Epidermal melanocyte (primary cell): ENCODE measurements at regions not wholly inside any gene's neighbourhood (a gene's known extent, or its start where the extent isn't known, plus 50 kb on each side); places are given as distances from the start of the nearest gene placed in this dataset.

Source experiments
- DNase-seq: peaks from one replicate; pipeline ENCODE4 v3.0.0; 2011; ENCODE audit warnings: low spot score; ENCODE audit not compliant: insufficient read length

DNA sequence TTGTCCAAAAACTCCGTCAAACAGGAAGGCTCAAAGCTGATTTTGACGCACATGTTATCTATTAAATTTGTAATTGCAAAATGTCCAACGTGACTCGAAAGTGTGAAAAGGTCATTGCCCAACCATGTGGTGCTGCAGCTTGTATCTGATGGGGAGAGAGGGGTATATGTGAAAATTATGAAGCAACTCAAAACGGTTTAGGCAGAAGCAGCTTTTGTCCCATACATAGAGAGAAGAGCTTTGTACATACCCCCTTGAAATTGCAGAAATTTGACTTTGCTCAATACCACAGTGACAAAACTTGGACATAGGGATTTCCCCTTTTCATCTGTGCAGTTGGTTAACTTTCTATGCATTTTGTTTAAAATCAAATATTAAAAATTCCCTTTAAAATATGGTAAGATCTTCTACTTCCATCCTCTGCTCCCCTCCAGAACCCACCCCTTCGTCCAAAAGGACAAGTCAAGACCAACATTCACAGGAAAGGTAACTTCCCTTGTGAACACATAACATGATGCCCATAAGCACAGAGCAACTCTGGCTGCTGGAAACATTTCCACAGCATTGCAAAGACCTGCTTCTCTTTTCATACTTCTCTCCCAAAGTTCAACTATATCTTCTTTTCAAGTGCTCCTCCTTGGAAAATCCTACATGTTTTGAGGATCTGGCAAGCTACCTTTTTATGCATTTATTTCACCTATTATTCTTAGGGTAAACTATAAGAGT lies 253.7 kb upstream of the THBS1 start:
- DNase-seq, result no peak

DNA sequence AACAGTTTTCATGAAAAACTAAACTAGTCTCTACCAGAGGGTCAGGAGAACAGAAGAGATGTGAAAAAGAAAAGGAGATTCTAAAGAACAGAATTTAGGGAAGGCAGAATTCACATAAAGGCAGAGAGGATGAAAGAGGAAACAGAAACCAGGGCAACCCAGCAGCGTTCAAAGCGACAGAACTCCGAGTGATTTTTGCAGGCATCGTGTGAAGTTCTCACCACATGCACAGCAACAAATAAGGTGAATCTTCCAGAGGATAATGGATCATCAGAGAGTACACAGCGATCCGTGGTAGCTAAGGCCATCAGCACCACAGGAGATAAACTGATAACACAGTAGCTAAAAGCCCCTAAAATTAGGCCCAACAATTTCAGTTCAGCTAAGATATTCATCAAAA lies 250.8 kb upstream of the THBS1 start:
- no peak for DNase-seq

DNA sequence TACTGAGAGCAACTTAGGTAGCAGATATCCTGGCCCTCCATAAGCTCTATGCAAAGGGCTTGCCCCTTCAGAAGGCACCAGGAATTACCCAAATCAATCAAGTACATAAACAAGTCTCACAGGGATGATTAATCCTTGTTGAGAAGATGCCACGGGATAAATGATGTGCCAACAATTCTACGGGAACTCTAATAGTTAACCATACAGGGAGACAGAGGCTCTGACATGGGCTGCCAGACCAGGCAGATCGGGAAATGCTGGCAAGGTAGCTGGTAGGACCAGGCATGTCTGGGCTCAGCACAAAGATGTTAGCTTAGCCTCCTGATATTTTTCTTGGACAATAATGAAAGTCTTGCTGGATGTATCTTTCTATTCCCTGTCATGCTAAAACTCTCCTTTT lies 249.3 kb upstream of the THBS1 start:
- DNase-seq, result no peak

DNA sequence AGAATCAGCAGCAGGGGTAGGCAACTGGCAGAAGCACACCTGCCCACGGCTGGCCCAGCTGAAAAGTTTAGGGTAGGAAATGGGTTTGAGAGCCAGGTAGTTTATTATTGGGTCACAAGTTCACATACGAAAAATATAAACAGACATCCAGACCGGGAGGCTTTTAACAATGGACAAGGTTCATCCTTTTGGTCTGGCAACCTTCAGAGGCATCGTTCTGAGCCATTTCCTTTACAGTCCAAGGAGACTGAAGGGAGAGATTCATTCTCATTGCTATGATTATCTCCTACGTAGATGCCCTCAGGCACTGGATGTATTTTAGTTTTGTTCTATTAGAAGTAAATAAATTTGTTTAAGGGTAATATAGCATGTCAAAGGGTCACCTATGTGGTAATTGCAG lies 248.0 kb upstream of the THBS1 start:
- no peak for DNase-seq

DNA sequence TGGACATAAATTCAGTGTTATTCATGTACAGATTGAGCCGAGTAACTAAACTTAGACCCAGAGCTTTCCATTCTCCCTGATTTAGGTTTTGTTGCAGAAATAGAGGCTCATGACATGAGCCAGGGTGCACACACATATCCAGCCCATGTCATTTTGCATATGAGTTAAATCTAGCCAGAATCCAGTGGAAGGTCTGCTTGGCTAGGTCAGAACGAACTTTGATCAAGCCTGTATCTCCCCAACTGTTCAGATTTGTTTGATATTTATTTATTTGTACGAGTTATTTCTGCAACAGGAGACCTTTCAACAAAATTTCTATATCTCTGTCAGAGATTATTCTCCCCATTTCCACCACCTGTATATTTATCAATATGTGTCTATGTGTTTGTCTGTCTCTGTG lies 247.5 kb upstream of the THBS1 start:
- DNase-seq, result no peak

DNA sequence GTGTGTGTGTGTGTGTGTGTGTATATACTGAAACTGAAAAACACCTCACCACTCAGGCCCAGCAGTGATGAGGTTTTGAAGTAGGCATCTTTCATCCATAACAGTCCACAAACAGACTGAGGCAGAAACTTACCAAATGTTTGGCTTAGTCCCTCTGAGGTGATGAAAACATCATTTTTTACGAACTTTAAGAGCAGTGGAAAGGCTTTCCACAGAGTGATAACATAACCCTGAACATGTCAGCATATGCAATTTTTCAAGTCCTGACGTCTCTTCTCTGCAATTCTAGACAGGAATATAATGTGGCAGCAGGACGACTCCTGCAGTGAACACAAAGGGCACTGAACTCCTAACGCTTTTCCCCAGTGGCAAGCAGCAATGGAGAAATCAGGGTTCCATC lies 247.0 kb upstream of the THBS1 start:
- DNase-seq, result no peak

DNA sequence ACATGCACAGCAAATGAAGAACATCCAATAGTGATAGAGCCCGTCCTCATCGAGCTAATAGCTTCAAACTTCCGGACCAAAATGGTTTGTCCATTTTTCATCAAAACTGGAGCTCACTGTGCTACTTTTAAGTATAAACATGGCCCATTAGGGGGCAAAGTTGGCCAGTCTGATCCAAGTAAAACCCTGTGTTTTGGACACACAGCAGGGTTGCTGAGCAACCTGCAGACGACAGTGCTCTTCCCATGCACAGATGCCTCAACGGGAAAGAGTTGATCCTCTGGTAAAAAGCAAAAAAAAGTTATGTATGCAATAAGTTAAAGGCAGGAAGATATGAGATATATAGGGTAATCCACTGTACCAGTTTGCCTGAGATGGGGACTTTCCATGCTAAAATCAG lies 244.0 kb upstream of the THBS1 start:
- no peak for DNase-seq

DNA sequence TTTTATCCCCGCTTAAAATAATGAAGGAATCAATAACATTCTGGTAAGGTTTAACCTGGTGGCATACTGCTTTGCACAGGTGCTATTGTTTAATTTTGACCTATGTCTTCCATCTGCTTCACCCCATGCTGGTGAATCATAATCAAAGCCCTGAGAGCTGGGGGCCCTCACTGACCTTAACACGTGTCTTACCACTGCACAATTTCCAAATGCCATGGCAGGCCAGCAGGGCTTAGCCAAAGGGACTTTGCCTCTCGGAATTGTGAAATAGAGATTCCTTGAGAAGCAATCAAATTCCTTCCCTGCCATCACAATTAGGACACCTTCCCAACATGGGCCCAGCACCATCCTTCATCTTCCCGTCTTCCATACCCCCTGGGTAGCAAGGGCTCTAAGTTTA lies 242.6 kb upstream of the THBS1 start:
- no peak for DNase-seq

DNA sequence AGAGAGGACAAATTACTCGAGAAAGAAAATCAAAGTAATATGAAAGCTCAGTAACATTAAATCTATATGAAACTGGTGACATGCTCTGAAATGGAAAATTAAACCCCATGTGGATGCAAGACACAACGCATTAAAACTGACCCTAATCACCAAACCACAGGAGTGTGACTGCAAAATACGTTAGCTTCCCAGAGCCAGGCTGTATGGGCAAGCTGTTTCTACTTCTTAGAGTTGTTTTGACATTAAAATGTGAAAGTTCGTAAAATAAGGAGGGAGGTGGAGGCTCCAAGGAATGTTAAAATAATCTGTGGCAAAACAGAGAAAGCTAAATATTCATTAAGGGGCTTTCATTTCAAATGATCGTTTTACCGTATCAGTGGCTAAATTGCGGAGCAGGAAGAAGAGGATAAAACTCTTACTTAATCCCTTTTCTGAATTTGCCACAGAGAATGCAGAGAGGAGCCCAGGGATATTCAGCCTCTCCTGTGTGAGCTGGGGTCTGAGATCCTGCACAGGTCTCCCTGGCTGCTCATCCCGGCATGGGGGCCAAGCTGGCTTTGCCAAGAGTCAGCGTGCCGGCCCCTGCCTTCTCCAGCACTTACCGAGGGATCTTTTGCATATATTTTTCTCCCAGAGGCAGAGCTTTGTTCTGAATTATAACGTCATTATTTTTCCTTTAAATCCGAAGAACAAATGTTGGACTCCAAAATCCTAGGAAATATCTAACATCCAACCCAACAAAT lies 239.8 kb upstream of the THBS1 start:
- DNase-seq, result no peak

DNA sequence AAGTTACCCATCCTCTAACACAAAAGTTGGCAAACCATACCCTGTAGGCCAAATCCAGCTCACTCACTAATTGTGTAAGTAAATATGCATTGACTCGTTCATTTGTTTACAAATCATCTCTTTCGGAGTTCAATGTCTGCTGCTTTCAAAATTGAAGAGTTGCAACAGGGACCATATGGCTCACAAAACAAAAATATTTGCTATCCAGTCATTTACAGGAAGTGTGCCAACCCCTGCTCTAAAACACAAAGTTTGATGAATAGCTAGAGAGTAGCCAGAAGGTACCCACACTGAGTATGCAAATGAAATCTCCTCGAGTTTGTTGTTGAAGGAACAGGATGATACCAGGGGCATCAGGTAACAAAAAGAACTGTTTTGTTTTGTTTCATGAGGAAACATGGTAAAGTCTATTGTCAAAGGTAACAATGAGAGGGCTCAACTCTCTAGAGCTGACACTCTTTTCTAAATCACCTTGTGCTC lies 236.2 kb upstream of the THBS1 start:
- no peak for DNase-seq

DNA sequence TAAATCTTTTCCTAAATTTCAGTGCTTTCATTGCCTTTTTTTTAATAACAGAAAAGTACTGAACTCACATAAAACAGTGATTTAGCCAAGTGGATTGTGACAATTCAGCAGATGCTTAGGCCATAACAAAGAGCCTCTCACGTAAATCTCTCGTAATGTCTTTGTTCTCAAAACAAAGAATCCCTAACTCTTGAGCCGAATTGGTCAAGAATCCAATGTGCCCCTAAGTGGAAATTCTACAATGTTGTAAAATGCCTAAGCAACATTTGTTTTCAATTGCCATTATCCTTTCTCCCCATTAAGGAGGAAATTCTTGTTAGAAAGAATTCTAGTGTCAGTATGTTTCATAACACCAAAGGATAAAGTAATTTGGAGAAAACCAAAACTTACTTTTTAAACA lies 235.7 kb upstream of the THBS1 start:
- DNase-seq, result no peak

DNA sequence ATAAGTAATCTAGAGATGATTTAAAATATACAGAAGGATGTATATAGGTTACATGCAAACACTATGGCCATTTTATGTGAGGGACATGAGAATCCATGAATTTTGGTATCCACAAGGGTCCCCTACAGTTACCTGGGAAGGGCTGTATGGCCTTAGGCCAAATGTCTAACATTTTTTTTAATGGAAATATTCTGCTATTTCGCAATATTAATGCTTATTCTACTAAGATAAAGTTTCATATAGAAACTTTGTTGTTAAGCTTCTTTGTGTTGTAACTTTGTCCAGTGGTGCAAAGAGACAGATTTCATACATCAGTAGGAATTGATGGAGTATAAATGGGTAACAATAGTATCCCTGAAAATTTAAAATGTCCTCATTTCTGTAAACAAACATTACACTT lies 233.4 kb upstream of the THBS1 start:
- no peak for DNase-seq

DNA sequence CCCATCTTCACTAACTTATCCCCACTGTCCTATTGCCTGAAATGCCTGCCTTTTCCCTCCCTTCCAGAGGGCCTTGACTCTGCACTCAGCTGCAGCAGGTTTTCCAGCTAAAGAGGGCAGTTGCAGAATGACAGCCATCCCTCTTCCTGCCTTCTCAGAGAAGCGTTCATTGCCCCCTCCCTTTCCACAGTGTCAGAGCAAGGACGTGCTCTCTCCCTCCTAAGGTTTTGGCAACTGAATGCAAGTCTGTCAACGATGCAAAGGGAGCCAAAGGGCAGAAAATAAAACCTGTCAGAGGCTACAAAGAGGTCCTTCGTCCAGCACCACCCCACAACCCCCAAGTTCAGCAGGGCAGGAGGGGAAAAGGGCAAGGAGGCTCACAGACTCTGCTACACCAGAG lies 230.1 kb upstream of the THBS1 start:
- no peak for DNase-seq

DNA sequence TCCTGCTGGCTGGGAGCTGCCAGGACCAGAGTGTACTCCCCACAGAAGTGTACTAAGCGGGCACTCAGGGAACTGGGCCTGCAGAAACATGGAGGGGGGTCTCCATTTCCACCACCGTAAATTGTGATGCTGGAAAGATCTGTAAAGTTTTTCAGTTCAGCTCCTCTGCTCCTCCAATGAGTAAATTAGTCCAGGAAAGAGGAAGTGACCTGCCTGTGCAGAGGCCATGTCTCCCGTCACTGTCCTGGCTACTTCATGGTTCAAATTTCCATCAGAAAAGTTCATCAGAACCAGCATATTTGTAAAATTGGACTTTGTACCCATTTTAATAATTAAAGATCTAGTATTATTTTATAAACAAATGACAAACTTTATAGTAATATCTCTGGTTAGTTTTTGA lies 226.7 kb upstream of the THBS1 start:
- DNase-seq, result no peak

DNA sequence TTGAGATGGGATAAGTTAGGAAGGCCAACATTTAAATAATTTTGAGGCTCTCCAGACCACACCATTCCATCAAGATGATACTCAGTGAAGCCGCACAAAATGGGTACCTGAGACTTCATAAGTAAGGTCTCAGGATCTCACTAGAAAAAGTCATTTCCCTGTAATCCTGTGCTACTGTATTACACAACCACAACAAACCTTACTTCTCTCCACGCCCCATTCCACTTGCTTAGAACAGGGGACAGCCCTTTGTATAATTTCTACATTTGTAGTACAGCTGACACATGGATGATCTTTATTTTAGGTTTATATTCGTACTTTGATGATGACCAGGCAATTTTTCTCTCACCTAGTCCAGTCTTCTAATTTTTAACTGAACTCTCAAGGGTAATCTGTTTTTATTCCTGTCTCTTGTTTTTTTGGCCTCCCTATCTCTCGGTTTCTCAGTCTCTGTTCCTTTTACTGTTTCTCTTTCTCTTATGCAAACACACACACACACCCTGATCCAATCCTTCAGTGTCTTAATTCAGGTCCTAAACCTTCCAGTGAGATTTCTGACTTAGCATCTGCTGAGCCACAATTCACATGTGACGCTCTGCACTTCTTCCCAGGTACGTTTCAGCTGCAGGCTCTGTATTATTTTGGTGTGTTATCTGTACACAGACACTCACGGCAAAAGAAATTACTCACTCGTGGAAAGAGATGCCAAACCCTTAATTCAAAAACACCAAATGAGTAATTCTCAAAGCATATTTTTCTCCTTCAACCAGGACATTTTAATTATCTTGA lies 223.2 kb upstream of the THBS1 start:
- DNase-seq, result no peak

DNA sequence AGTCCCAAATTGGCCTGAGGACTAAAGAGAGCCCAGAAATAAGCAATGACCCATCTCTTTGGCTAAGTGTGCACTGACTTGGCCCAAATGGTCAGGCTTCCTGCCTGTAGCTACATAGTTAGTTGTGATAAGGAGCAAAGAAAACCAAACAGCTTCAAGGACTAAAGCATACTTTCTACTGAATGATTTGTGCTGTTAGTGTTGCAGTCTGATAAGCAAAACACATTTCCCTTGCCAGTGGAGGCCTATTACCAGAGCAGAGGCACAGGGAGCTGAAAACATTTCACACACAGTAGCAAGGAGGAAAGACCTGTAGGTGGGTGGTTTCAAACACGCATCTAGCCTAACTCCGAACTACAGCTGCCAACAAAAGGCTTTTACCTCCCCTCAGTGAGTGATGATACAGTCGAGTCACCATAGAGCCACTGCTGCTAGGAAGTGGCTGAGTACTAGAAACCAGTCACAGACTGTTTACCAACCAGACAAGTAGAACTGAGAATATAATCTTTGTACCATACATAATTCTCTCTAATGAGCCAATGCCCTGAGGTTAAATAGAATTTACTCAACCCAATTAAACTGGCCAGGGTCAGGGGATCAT lies 222.3 kb upstream of the THBS1 start:
- DNase-seq, result no peak

DNA sequence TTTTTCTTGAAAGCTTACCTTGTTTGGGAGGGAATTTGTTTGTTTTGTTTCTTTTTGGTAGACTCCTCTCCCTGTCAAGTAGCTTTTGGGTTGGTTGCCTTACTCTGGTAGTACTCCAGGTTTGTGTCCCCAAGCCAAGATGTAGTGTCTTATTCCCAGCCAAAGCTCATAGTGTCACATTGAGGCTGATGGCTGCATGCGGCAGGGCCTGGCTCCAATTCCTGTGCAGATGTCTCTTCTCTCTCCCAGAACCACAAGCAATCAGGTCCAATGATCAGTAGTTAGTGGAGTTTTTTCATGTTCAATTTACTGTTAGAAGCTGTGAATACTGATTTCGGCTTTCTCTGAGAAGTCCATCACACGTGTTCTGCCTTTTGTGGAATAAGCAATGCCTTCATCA lies 221.1 kb upstream of the THBS1 start:
- DNase-seq, result no peak

DNA sequence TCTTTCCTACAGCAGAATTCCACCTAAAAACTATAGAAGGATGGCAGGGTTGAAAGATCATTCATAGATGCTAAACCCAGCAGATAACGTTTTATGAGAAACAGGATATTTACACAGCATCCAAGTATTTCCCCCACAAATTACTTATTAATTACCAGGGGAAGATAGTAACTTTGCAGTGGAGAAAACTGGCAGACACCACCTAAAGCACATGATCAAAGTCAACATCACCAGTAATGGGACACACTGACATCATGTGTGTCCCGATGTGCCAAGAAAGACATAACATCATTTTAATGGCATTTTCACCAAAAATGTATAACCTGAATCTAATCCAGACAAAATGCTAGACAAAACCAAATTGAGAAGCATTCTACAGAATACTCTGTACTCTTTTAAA lies 220.4 kb upstream of the THBS1 start:
- no peak for DNase-seq

DNA sequence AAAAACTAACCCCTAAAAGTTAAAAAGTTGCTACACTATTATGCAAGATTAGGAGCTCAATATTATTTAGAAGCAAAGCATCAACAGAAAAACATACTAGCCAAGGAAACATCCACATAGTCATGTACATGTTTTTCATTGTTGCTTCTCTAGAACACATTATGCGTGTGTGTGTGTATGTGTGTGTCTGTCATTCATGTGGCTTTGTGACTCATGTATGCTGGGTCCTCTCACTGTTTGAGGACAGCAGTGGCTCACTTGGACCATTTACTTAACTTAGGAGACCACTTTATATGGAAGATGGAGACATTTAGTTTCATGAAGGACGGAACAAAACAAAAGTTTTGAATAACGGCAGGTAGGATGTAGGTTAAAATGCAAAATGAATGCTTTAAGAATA lies 219.4 kb upstream of the THBS1 start:
- DNase-seq, result no peak

DNA sequence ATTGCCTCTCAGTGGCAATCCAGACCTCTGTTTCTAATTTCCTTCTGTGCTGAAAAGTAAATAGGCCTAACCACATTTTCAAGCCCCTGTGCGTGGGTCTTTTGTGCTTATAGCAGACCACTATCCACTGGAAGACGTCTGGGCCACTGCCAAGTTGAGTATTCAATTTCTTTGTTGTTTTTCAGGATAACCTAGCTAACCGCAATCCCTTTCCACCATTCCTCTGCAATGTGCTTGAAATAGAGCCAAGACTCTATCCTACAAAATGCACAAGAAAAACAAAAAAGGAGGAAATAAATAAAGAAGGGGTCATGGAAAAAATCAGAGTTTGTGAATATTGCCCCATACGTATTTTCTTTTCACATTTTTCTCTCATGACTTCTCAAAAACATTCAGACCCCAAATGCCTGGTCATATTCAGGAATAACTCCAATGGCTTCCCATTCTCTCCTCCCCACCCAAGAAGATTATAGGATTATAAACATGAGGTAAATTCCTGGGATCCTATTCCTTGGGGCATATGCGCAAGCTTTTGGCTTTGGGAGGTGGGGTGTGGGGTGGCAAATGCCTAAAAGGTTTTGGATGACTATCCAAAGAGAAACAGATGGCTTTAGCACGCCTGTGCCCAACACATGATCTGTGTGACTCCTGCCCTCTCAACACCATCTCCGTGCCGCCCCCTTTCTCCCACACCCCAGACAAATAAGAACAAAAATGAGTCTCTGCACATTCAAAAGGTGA lies 217.9 kb upstream of the THBS1 start:
- DNase-seq, result no peak
